ENCODE measurements at regions not wholly inside any gene's neighbourhood (a gene's known extent, or its start where the extent isn't known, plus 50 kb on each side); places are given as distances from the start of the nearest gene placed in this dataset.
"Not testable (repeated sequence)": the region's sequence is repeated elsewhere in the genome, so short reads cannot be mapped to it uniquely, and the experiment has no call there.

GRCh38 chr1:83508485-83509151 is 490.3 kb downstream of the TTLL7 start:
- DNase-seq: peak; percentile 60

- DNase-seq: no peak
These were observed 493.8 kb downstream of the TTLL7 start for GRCh38 chr1:83505148-83505547.

- no peak for DNase-seq
These were observed 495.8 kb downstream of the TTLL7 start for GRCh38 chr1:83503153-83503552.

- no peak for DNase-seq
These were observed 497.8 kb downstream of the TTLL7 start for GRCh38 chr1:83500987-83501591.

GRCh38 chr1:83500531-83500930 is 498.4 kb downstream of the TTLL7 start:
- no peak for DNase-seq

GRCh38 chr1:83499998-83500397 is 498.9 kb downstream of the TTLL7 start:
- DNase-seq: no peak

- no peak for DNase-seq
These were observed 501.4 kb downstream of the TTLL7 start for GRCh38 chr1:83497563-83497962.

GRCh38 chr1:83495560-83495959 is 503.4 kb downstream of the TTLL7 start:
- no peak for DNase-seq

GRCh38 chr1:83493633-83494032 is 505.3 kb downstream of the TTLL7 start:
- DNase-seq: no peak

GRCh38 chr1:83491930-83492329 is 507.0 kb downstream of the TTLL7 start:
- no peak for DNase-seq

GRCh38 chr1:83490988-83491387 is 507.9 kb downstream of the TTLL7 start:
- DNase-seq: no peak

GRCh38 chr1:83488105-83488504 is 510.8 kb downstream of the TTLL7 start:
- DNase-seq: peak; percentile 6

- not testable (repeated sequence) for DNase-seq
These were observed 511.5 kb downstream of the TTLL7 start for GRCh38 chr1:83487460-83487859.

- not testable (repeated sequence) for DNase-seq
These were observed 513.5 kb downstream of the TTLL7 start for GRCh38 chr1:83485314-83486019.

GRCh38 chr1:83481284-83481683 is 517.6 kb downstream of the TTLL7 start:
- DNase-seq: not testable (repeated sequence)

- DNase-seq: not testable (repeated sequence)
These were observed 519.2 kb downstream of the TTLL7 start for GRCh38 chr1:83479591-83480239.

- not testable (repeated sequence) for DNase-seq
These were observed 520.8 kb downstream of the TTLL7 start for GRCh38 chr1:83478127-83478526.

- not testable (repeated sequence) for DNase-seq
These were observed 522.4 kb downstream of the TTLL7 start for GRCh38 chr1:83476518-83476917.

GRCh38 chr1:83474946-83475345 is 524.0 kb downstream of the TTLL7 start:
- DNase-seq: not testable (repeated sequence)

- DNase-seq: not testable (repeated sequence)
These were observed 524.9 kb downstream of the TTLL7 start for GRCh38 chr1:83473986-83474385.

- not testable (repeated sequence) for DNase-seq
These were observed 526.9 kb downstream of the TTLL7 start for GRCh38 chr1:83472066-83472465.

GRCh38 chr1:83471272-83471671 is 527.7 kb downstream of the TTLL7 start:
- DNase-seq: not testable (repeated sequence)

GRCh38 chr1:83468336-83468735 is 530.6 kb downstream of the TTLL7 start:
- not testable (repeated sequence) for DNase-seq
